ENCODE measurements at regions not wholly inside any gene's neighbourhood (a gene's known extent, or its start where the extent isn't known, plus 50 kb on each side); places are given as distances from the start of the nearest gene placed in this dataset.

DNA sequence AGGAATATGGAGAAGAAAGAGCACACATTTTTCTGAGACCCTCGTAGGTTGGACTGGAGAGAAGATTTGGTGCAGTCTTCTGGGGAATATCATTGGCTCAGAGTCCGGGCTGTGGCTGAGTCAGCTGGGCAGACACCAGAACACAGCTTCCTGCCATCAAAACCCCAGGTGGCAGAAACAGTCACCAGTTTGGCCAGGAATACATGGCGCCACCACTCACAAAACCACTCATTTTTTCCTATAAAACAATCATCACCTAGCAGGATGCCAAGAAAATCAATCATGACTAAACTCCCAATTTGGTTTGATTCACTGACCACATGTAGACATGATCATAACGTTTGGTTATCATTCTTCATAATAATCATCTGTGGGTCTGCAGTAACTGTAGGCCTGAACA is 178.1 kb upstream of the PBX1 start:
- TF ChIP-seq CTCF (IDR thresholded peaks at IDR 0.05; ENCODE audit: borderline replicate concordance, extremely low read depth, low read length, poor library complexity, severe bottlenecking) (no peak), EZH2 (IDR thresholded peaks at IDR 0.05; ENCODE audit: borderline replicate concordance, low read depth, low read length, severe bottlenecking) (no peak)
